Nephron (organoid): ENCODE measurements at regions not wholly inside any gene's neighbourhood (a gene's known extent, or its start where the extent isn't known, plus 50 kb on each side); places are given as distances from the start of the nearest gene placed in this dataset.

ENCODE experiments used
- H3K27ac Mint-ChIP-seq, 3 experiments: 2 replicates each; pipeline ENCODE4 v1.8.0; 2020; ENCODE audit warnings: mixed read lengths in 3 of 3, mild to moderate bottlenecking in 2 of 3, moderate library complexity in 1 of 3
- H3K27me3 Mint-ChIP-seq: 2 replicates; pipeline ENCODE4 v1.8.0; 2021; ENCODE audit warnings: low read depth, mild to moderate bottlenecking, moderate library complexity, mixed read lengths
- H3K36me3 Mint-ChIP-seq: 2 replicates; pipeline ENCODE4 v1.8.0; 2020; ENCODE audit warnings: low read depth, mixed read lengths
- H3K4me1 Mint-ChIP-seq: 2 replicates; pipeline ENCODE4 v1.8.0; 2020; ENCODE audit warnings: mixed read lengths
- H3K4me3 Mint-ChIP-seq, 3 experiments: 2 replicates each; pipeline ENCODE4 v1.8.0; 2020; ENCODE audit warnings: mild to moderate bottlenecking in 3 of 3, mixed read lengths in 3 of 3, moderate library complexity in 2 of 3
- H3K9me3 Mint-ChIP-seq: 2 replicates; pipeline ENCODE4 v1.8.0; 2020; ENCODE audit warnings: mixed read lengths
- TF ChIP-seq, protein P1 (sequence below), 3 experiments: fragments of 200-600 bp; sonication (generic); IDR thresholded peaks; one replicate each; pipeline ENCODE4 v1.5.0; 2021; ENCODE audit warnings: antibody characterized with exemption in 3 of 3; ENCODE audit not compliant: unreplicated experiment in 3 of 3

DNA sequence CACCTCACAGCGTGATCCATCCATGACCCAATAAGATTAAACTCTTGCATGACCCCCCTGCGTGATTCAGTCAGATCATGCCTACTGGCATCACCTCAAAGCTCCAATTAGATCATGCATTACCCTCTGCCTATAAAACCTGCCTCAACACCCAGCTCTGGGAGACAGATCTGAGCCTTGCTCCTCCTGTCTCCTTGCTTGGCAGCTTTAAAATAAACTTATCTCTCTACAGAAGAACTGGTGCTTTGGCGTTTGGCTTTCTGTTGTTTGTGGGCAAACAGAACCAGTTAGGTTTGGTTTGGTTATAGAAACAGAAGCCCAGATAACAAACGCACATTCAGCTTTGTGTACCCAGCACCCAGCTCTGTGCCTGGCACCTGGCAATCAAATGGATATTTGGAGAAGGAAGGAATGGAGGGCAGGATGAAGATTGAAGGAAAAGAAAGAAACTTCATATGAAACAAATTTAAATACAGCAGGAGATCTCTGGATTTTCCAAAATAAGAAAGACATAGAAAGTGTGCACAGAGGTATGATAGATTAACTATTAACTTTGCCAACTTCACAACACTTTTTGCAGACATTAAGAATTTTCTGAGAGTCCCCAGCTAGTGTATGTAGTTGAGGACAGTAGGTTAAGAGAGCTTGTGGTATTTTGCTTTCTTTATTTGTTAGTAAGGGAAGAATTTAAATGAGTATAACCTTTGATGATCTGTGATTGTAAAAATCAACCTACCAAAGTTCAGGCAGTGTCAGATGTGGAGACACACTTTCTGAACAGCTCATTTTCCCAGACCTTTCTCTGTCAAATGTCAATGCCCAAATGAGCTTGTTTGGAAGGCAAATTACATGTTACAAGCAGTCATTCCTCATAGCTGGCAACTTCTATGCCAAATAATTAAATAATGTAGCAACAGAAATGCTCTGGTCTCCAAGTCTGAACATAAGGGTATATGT is 102.1 kb upstream of the ASTN2 start:
- Mint-ChIP-seq H3K9me3 (peaks cover 9% of the 10 kb centered on the region), H3K27ac (no peak overlapping the region), H3K36me3 (no peaks in the 10 kb centered on the region), H3K4me3 (no peak overlapping the region), H3K4me1 (no peaks in the 10 kb centered on the region), H3K27me3 (peaks cover 9% of the 10 kb centered on the region)
- TF ChIP-seq, protein P1, sequence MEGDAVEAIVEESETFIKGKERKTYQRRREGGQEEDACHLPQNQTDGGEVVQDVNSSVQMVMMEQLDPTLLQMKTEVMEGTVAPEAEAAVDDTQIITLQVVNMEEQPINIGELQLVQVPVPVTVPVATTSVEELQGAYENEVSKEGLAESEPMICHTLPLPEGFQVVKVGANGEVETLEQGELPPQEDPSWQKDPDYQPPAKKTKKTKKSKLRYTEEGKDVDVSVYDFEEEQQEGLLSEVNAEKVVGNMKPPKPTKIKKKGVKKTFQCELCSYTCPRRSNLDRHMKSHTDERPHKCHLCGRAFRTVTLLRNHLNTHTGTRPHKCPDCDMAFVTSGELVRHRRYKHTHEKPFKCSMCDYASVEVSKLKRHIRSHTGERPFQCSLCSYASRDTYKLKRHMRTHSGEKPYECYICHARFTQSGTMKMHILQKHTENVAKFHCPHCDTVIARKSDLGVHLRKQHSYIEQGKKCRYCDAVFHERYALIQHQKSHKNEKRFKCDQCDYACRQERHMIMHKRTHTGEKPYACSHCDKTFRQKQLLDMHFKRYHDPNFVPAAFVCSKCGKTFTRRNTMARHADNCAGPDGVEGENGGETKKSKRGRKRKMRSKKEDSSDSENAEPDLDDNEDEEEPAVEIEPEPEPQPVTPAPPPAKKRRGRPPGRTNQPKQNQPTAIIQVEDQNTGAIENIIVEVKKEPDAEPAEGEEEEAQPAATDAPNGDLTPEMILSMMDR (IDR thresholded peaks at IDR 0.05; ENCODE audit: unreplicated experiment in 3 of 3), result no peak

DNA sequence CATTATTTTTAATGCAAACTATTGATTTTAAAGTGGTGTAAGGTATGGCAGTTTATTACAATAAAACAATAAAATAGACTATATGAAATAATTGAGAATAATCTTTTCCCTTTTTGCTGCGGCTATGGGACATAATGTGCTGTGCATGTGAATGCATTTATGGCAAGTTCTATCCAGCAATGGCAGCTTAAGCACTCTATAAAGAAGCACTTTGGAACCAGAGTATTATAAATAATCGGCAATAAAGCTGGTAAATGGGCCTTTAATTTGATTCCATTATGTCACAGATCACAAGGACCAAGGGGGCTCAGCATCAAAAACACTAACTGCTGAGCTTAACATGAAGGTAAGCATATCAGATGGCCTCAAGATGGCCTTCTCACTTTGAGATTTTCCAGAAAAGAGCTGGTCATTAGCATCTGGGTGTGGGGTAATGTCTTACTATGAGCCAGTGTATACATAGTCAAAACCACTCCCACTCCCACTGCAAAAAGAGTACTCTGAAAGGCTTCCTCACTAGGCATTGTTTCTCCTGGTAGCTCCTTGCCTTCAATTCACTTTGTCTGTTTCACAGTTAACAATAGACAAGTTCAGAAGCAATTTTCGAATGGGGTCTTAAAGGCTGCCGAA is 97.1 kb upstream of the ASTN2 start:
- Mint-ChIP-seq H3K27me3 (peaks cover 9% of the 10 kb centered on the region), H3K4me1 (no peaks in the 10 kb centered on the region), H3K36me3 (no peaks in the 10 kb centered on the region), H3K9me3 (no peaks in the 10 kb centered on the region), H3K4me3 (no peak overlapping the region), H3K27ac (no peak overlapping the region)
- TF ChIP-seq, protein P1 (IDR thresholded peaks at IDR 0.05; ENCODE audit: unreplicated experiment in 3 of 3), result no peak

DNA sequence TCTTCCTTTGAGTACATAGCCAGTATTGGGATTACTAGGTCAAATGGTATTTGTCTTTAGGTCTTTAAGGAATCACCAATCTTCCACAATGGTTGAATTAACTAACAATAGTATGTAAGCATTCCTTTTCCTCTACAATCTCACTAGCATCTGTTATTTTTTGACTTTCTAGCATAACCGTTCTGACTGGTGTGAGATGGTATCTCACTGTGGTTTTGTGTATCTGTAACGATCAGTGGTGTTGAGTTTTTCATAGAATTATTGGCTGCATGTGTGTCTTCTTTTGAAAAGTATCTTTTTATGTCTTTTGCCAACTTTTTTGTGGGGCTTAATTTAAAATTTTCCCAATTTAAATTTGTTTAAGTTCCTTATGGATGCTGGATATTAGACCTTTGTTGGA is 81.5 kb upstream of the ASTN2 start:
- no peak overlapping the region for H3K4me3 Mint-ChIP-seq
- H3K27me3 Mint-ChIP-seq, result peaks cover 6% of the 10 kb centered on the region
- TF ChIP-seq, protein P1 (IDR thresholded peaks at IDR 0.05; ENCODE audit: unreplicated experiment in 3 of 3), result no peak
- no peaks in the 10 kb centered on the region for H3K4me1 Mint-ChIP-seq
- no peak overlapping the region for H3K27ac Mint-ChIP-seq
- no peaks in the 10 kb centered on the region for H3K36me3 Mint-ChIP-seq
- H3K9me3 Mint-ChIP-seq, result peaks cover 2% of the 10 kb centered on the region

DNA sequence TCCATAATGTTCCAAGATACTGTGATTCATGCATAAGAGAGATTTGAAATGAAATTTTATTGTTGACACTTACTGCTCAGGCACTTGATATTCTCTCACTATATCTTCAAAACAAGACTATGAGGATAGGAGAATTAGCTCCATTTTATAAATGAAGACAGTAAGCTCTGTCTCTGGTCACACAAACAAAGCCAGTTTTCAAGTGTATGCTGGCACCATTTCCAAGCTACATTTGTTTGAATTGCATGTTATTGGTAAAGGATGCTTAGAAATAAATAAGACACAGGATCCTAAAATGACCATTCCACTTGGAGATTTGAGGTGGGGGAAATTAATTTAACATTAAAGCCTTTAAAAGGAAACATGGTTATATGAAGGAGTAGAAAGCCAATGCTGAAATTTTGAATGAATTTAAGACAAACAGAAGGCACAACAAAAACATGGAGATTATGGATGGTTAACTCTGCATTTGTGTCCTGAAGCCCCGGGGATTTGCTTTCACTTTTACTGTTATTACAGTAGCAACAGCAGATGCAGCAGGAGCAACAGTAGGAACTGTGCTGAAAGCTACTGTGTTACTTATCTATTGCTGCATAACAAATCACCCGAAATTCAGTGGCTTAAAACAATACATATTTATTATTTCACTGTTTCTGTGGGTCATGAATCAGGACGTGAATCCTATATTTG is 79.7 kb upstream of the ASTN2 start:
- Mint-ChIP-seq H3K4me1 (peaks cover under 1% of the 10 kb centered on the region), H3K36me3 (no peaks in the 10 kb centered on the region), H3K27me3 (peaks cover 3% of the 10 kb centered on the region), H3K4me3 (peak overlapping the region in 2 of 3 experiments; percentile 18 to 43), H3K27ac (no peak overlapping the region), H3K9me3 (peaks cover 2% of the 10 kb centered on the region)
- TF ChIP-seq, protein P1 (IDR thresholded peaks at IDR 0.05; ENCODE audit: unreplicated experiment in 3 of 3), result no peak

DNA sequence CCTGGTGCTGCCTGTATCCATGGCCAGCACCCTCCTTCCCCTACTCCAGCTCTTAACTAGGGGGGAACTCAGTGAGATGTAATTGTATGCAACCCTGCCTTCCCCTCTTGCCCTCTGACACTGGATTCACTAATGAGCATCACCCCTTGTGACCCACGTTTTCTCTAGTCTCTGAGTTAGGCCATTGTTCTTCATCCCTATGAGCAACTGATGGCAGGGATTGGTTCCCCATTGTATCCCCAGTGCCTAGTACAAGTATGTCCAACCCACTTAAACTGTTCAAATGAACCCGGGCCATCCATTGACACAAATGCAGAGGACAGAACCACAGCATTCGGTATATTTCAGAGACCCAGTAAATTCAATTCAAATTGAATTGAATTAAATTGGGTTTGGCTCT is 77.6 kb upstream of the ASTN2 start:
- Mint-ChIP-seq H3K27me3 (peaks cover 14% of the 10 kb centered on the region), H3K4me1 (peaks cover 10% of the 10 kb centered on the region), H3K9me3 (no peaks in the 10 kb centered on the region), H3K4me3 (no peak overlapping the region), H3K27ac (no peak overlapping the region), H3K36me3 (no peaks in the 10 kb centered on the region)
- TF ChIP-seq, protein P1 (IDR thresholded peaks at IDR 0.05; ENCODE audit: unreplicated experiment in 3 of 3), result no peak
